Activated CD4-positive, alpha-beta T cell treated with anti-CD3 and anti-CD28 coated beads, Interleukin-2, amount 10 ng/mL, durations not matched to agents 7 days and 5 days (primary cell): ENCODE measurements at regions not wholly inside any gene's neighbourhood (a gene's known extent, or its start where the extent isn't known, plus 50 kb on each side); places are given as distances from the start of the nearest gene placed in this dataset.

Experiments
- CTCF ChIA-PET: fragments of 350-600 bp; sonication (Branson Sonifier 250); formaldehyde crosslinking; loops from one replicate; lab custom pipeline; 2021; ENCODE audit warnings: antibody characterized with exemption; lab: Charles Lee
- POLR2A ChIA-PET: fragments of 350-600 bp; sonication (Branson Sonifier 250); formaldehyde crosslinking; loops from one replicate; lab custom pipeline; 2021; ENCODE audit warnings: antibody characterized with exemption; lab: Charles Lee
- DNase-seq: peaks from one replicate; pipeline ENCODE4 v3.0.0-alpha.2; 2020
- H3K27ac Mint-ChIP-seq: one replicate; pipeline ENCODE4 v1.8.0; 2021; ENCODE audit warnings: mild to moderate bottlenecking, moderate library complexity, mixed read lengths
- H3K27me3 Mint-ChIP-seq: one replicate; pipeline ENCODE4 v1.8.0; 2021; ENCODE audit warnings: mixed read lengths
- H3K36me3 Mint-ChIP-seq: one replicate; pipeline ENCODE4 v1.8.0; 2021; ENCODE audit warnings: low read depth, mixed read lengths
- H3K4me1 Mint-ChIP-seq: one replicate; pipeline ENCODE4 v1.8.0; 2021; ENCODE audit warnings: mixed read lengths
- H3K4me3 Mint-ChIP-seq: one replicate; pipeline ENCODE4 v1.8.0; 2021; ENCODE audit warnings: mild to moderate bottlenecking, moderate library complexity, mixed read lengths
- H3K9me3 Mint-ChIP-seq: one replicate; pipeline ENCODE4 v1.8.0; 2021; ENCODE audit warnings: mixed read lengths

DNA sequence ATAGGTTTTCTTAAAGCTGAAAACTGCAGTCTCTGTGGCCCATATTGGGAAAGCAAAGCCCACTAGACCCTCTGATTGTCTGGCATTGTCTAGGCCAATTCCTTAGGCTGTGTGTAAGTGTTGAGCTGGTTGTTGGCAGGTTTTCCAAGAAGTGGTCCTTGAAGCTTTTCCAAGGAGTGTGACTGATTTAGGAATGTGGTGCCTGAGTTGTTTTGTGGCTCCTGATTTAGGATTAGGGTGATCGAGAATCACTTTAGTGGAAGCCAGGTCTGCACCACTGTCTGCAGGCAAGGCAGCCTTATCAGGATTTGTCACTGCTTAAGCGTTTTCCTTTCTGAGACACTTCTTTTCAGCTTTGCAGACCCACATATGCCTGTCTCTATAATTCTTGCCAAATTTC is 339.0 kb upstream of the DDX53 start:
- Mint-ChIP-seq H3K4me3 (no peak overlapping the region), H3K4me1 (no peaks in the 10 kb centered on the region), H3K9me3 (no peaks in the 10 kb centered on the region), H3K36me3 (no peaks in the 10 kb centered on the region), H3K27me3 (no peaks in the 10 kb centered on the region), H3K27ac (no peak overlapping the region)
- DNase-seq = no peak
- POLR2A ChIA-PET = no interaction called here
- CTCF ChIA-PET = no interaction called here

- Mint-ChIP-seq H3K27ac (no peak overlapping the region), H3K27me3 (no peaks in the 10 kb centered on the region), H3K4me1 (no peaks in the 10 kb centered on the region), H3K4me3 (no peak overlapping the region), H3K36me3 (no peaks in the 10 kb centered on the region), H3K9me3 (no peaks in the 10 kb centered on the region)
- CTCF ChIA-PET = no interaction called here
- POLR2A ChIA-PET = no interaction called here
- DNase-seq = no peak
These were observed 337.0 kb upstream of the DDX53 start for GRCh38 chrX:22662776-22663175.

DNA sequence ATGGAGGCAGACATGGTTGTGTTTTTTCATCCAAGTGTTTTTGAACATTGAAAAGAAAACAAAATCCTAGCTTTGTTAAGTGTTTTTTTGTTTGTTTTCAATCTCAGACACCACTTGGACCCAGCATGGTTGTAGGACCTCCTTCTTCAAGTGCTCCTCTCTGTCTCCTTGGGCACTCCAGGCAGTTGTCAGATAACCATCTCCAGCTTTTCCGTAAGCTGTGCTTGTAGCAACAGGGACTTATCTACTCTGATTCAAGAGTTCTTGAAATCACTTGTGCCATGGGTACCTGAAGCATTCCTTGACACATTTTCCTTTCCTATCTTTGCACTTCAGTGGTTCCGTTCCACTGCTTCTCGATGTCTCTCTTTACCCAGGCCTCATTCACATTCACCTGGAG is 334.9 kb upstream of the DDX53 start:
- Mint-ChIP-seq H3K27ac (no peak overlapping the region), H3K4me3 (no peak overlapping the region), H3K27me3 (no peaks in the 10 kb centered on the region), H3K4me1 (no peaks in the 10 kb centered on the region), H3K36me3 (no peaks in the 10 kb centered on the region), H3K9me3 (no peaks in the 10 kb centered on the region)
- CTCF ChIA-PET = no interaction called here
- POLR2A ChIA-PET = no interaction called here
- DNase-seq = no peak

- no peaks in the 10 kb centered on the region for H3K36me3 Mint-ChIP-seq
- CTCF ChIA-PET = no interaction called here
- no peak overlapping the region for H3K27ac Mint-ChIP-seq
- H3K4me1 Mint-ChIP-seq = no peaks in the 10 kb centered on the region
- POLR2A ChIA-PET = no interaction called here
- no peaks in the 10 kb centered on the region for H3K9me3 Mint-ChIP-seq
- no peak overlapping the region for H3K4me3 Mint-ChIP-seq
- no peak for DNase-seq
- no peaks in the 10 kb centered on the region for H3K27me3 Mint-ChIP-seq
These were observed 333.9 kb upstream of the DDX53 start for GRCh38 chrX:22665818-22666217.

DNA sequence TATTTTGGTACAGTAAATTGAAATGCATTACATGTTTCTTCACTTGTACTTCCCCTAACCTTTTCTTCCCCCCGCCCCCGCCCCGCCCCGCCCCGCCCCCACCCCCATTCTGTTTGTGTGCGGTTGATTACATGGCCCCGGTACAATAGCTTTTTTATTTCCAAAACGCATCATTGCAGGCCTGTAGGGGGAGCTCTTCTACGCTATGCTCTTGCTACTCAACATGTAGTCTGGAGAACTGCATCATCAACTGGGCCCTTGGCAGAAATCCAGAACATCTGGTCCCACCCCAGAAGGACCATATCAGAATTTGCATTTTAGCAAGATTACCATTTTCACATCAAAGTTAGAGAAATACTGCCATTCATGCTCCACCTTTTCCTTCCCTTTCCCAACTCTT is 333.3 kb upstream of the DDX53 start:
- no peaks in the 10 kb centered on the region for H3K36me3 Mint-ChIP-seq
- POLR2A ChIA-PET = no interaction called here
- DNase-seq = no peak
- no peak overlapping the region for H3K27ac Mint-ChIP-seq
- H3K4me3 Mint-ChIP-seq = no peak overlapping the region
- no peaks in the 10 kb centered on the region for H3K4me1 Mint-ChIP-seq
- H3K9me3 Mint-ChIP-seq = no peaks in the 10 kb centered on the region
- CTCF ChIA-PET = no interaction called here
- no peaks in the 10 kb centered on the region for H3K27me3 Mint-ChIP-seq

DNA sequence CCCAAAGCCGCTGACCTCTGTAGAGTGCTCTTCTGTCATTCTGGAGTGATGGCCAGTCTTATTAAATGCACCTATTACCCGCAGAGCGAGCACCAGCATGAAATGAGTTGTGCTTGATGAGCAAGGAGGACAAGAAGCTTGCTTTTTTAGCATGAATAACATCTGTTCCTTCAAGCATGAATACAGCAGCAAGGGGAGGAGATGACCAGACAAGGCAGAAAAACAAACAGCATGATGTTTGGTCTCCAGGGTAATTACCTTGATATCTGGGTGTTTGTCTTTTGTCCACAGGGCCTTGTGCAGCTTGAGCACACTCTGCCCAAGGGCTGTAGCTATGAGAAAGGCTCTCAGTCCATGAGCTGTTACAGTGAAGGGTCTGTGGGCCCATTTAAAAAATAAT is 324.8 kb upstream of the DDX53 start:
- H3K4me3 Mint-ChIP-seq = no peak overlapping the region
- ChIA-PET CTCF (interaction anchor here (0.8 kb wide), 1 partner anchor 41 kb away, joined by 3 read pairs; no protein-coding TSS in a partner anchor), POLR2A (no interaction called here)
- no peaks in the 10 kb centered on the region for H3K9me3 Mint-ChIP-seq
- H3K36me3 Mint-ChIP-seq = no peaks in the 10 kb centered on the region
- no peaks in the 10 kb centered on the region for H3K4me1 Mint-ChIP-seq
- DNase-seq = no peak
- no peak overlapping the region for H3K27ac Mint-ChIP-seq
- no peaks in the 10 kb centered on the region for H3K27me3 Mint-ChIP-seq

DNA sequence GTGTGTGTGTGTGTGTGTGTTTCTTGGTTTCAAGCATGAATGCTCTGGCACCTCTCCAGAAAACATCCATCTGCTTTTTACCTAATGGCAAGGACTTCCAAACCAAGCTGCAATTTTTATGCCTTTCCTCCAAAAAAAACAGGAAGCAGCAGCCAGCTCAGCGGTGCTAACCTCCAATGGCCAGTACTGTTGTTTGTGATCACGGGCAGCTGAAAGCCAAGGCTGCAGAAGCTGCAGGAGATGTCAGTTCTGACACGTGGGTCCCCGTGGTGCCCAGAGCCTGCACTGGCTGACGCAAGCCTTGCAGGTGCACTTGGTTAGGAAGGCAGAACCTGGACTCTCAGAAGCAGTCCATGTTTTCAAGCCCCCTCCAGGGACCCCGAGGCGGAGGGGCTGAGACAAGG is 313.6 kb upstream of the DDX53 start:
- H3K27me3 Mint-ChIP-seq = no peaks in the 10 kb centered on the region
- peaks cover 2% of the 10 kb centered on the region for H3K9me3 Mint-ChIP-seq
- H3K4me1 Mint-ChIP-seq = no peaks in the 10 kb centered on the region
- no peaks in the 10 kb centered on the region for H3K36me3 Mint-ChIP-seq
- ChIA-PET POLR2A (no interaction called here), CTCF (interaction anchor here (0.6 kb wide), 2 partner anchors 9 to 834 kb away, joined by 3 to 5 read pairs; no protein-coding TSS in a partner anchor)
- no peak overlapping the region for H3K27ac Mint-ChIP-seq
- DNase-seq = no peak
- no peak overlapping the region for H3K4me3 Mint-ChIP-seq

DNA sequence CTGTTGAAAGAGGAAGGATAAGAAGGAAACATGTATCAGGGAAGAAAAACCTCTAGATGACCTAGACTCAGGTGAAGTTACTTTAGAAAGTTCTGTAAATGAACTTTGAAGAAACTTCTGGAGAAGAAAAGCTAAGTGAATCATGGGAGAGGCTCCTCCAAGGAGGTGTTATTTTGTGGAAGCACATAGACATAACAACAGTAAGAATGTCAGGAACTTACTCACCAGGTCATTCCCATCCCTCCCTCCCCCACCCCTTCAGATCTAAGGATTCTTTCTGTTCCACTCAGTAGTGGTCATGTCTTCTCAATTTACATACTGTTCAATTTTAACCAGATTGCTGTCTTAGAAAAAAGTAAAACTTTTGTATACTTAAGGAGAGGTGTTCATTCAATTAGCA is 310.5 kb upstream of the DDX53 start:
- Mint-ChIP-seq H3K27me3 (no peaks in the 10 kb centered on the region), H3K27ac (no peak overlapping the region), H3K4me3 (no peak overlapping the region), H3K9me3 (no peaks in the 10 kb centered on the region), H3K36me3 (no peaks in the 10 kb centered on the region), H3K4me1 (no peaks in the 10 kb centered on the region)
- ChIA-PET POLR2A (no interaction called here), CTCF (no interaction called here)
- DNase-seq = no peak

DNA sequence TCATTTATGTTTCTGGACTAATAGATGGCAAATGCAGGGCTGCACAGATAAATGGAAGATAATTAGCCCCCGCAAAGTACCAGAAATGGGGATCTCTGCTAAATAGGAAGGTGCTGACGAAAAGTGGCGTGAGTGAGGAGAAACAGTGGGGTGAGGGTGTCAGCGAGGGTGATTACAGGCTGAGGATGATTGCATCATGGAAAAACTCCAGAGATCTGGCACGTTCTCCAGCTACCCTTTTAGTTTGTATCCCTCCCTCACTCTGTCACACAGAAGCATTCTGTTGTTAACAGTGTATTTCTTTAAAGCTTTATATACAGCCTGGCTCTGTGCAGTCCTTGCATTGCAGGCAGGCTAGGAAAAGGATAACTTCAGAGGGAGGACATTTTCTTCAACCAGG is 309.6 kb upstream of the DDX53 start:
- Mint-ChIP-seq H3K9me3 (no peaks in the 10 kb centered on the region), H3K27me3 (no peaks in the 10 kb centered on the region), H3K36me3 (no peaks in the 10 kb centered on the region), H3K4me1 (no peaks in the 10 kb centered on the region), H3K27ac (no peak overlapping the region), H3K4me3 (no peak overlapping the region)
- CTCF ChIA-PET = no interaction called here
- POLR2A ChIA-PET = no interaction called here
- DNase-seq = no peak

GRCh38 chrX:22691966-22692565 is 307.7 kb upstream of the DDX53 start:
- Mint-ChIP-seq H3K4me1 (no peaks in the 10 kb centered on the region), H3K27me3 (no peaks in the 10 kb centered on the region), H3K4me3 (no peak overlapping the region), H3K36me3 (no peaks in the 10 kb centered on the region), H3K9me3 (no peaks in the 10 kb centered on the region), H3K27ac (no peak overlapping the region)
- ChIA-PET POLR2A (no interaction called here), CTCF (interaction anchor here (0.9 kb wide), 1 partner anchor 47 kb away, joined by 3 read pairs; no protein-coding TSS in a partner anchor)
- no peak for DNase-seq

- Mint-ChIP-seq H3K27me3 (no peaks in the 10 kb centered on the region), H3K36me3 (no peaks in the 10 kb centered on the region), H3K9me3 (no peaks in the 10 kb centered on the region), H3K4me3 (no peak overlapping the region), H3K4me1 (no peaks in the 10 kb centered on the region), H3K27ac (no peak overlapping the region)
- ChIA-PET CTCF (no interaction called here), POLR2A (no interaction called here)
- no peak for DNase-seq
These were observed 301.6 kb upstream of the DDX53 start for GRCh38 chrX:22698151-22698550.

DNA sequence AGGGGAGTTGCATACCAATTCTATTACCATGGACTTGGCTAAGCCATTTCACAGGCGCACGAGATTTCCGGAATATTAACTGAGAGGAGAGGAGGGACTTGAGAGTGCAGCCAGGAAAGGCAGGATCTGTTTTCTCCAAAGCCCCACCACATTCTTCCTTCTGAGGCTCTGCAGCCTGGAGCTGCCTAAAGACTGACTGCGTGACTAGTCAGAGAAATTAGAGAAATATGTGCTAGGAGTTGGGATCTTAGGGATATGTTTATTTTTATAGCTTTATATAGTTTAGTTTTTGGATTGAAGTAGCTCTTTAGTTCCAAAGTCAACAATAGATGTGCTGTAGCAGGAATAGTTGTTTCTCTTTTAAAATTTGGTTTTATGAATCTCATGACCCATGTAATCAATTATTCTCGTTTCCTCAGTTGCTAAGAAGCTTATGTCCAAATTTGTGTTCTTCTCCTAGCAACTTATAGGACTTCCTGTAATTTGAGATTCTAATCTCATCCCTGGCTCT is 300.1 kb upstream of the DDX53 start:
- no peak for DNase-seq
- Mint-ChIP-seq H3K4me1 (no peaks in the 10 kb centered on the region), H3K27me3 (no peaks in the 10 kb centered on the region), H3K9me3 (peaks cover 2% of the 10 kb centered on the region), H3K4me3 (no peak overlapping the region), H3K36me3 (no peaks in the 10 kb centered on the region), H3K27ac (no peak overlapping the region)
- ChIA-PET CTCF (no interaction called here), POLR2A (no interaction called here)

DNA sequence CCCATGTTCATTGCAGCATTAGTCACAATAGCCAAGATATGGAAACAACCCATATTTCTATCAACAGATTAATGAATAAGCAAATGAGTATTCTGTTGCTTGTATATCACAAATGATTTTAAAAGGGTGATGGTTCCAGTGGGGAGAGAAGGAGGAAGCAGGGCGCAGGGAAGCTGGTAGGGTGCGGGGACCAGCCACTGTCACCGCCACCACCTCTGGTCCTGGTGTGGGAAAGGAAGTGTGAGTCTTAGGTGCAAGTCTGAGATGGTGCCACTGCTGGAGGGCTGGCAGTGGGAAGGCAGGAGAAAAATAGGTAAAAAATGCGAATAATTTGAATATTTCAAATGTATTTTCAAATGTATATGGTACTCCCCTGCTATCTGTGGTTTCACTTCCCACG is 286.8 kb upstream of the DDX53 start:
- H3K27me3 Mint-ChIP-seq = no peaks in the 10 kb centered on the region
- POLR2A ChIA-PET = no interaction called here
- no peaks in the 10 kb centered on the region for H3K9me3 Mint-ChIP-seq

DNA sequence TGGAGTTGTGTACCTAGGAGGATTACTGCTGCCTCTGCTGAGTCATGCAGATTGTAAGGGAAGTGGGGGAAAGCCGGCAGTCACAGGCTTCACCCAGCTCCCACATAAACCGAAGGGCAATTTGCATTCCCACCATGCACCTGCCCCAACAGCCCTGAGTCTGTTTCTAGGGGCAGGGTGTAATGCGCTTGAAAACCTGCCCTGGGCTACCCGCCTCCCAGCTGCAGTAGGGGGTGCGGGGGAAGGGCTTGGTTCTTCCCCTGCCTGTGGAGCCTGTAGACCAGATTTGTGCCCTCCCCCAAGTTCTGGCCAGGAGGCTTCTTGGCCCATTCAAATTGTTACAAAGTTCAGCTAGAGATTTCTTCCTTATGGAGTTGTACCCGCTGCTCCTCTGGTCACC is 269.2 kb upstream of the DDX53 start:
- Mint-ChIP-seq H3K9me3 (no peaks in the 10 kb centered on the region), H3K4me3 (no peak overlapping the region), H3K4me1 (no peaks in the 10 kb centered on the region), H3K36me3 (no peaks in the 10 kb centered on the region), H3K27me3 (no peaks in the 10 kb centered on the region), H3K27ac (no peak overlapping the region)
- CTCF ChIA-PET = no interaction called here
- no peak for DNase-seq
- POLR2A ChIA-PET = no interaction called here

More for the DNA sequence above, 286.8 kb upstream of the DDX53 start:
- Mint-ChIP-seq H3K4me1 (no peaks in the 10 kb centered on the region), H3K36me3 (no peaks in the 10 kb centered on the region), H3K27ac (no peak overlapping the region), H3K4me3 (no peak overlapping the region)
- DNase-seq = no peak
- CTCF ChIA-PET = no interaction called here
